ENCODE measurements at regions not wholly inside any gene's neighbourhood (a gene's known extent, or its start where the extent isn't known, plus 50 kb on each side); places are given as distances from the start of the nearest gene placed in this dataset.

- in situ Hi-C loops (cut with MboI; ENCODE audit: low pct_unique_long_range_greater_than_20kb, low sequenced_read_pairs, unreplicated experiment) = no loop called here
- no peak for DNase-seq (ENCODE audit: low spot score)
- TF ChIP-seq CTCF (IDR thresholded peaks at IDR 0.05; ENCODE audit: extremely low read depth, insufficient read depth, missing control alignments) = no peak
These were observed 390.3 kb downstream of the GRIN2B start for GRCh38 chr12:13591059-13591458.

- in situ Hi-C loops (cut with MboI; ENCODE audit: low pct_unique_long_range_greater_than_20kb, low sequenced_read_pairs, unreplicated experiment) = no loop called here
- DNase-seq (ENCODE audit: low spot score) = no peak
- TF ChIP-seq CTCF (IDR thresholded peaks at IDR 0.05; ENCODE audit: extremely low read depth, insufficient read depth, missing control alignments) = no peak
These were observed 392.0 kb downstream of the EMP1 start for GRCh38 chr12:13588574-13588973.

- in situ Hi-C loops (cut with MboI; ENCODE audit: low pct_unique_long_range_greater_than_20kb, low sequenced_read_pairs, unreplicated experiment) = no loop called here
- DNase-seq (ENCODE audit: low spot score) = no peak
- TF ChIP-seq CTCF (IDR thresholded peaks at IDR 0.05; ENCODE audit: extremely low read depth, insufficient read depth, missing control alignments) = no peak
These were observed 391.3 kb downstream of the EMP1 start for GRCh38 chr12:13587721-13588390.

GRCh38 chr12:13586361-13586760, 389.8 kb downstream of the EMP1 start:
- in situ Hi-C loops (cut with MboI; ENCODE audit: low pct_unique_long_range_greater_than_20kb, low sequenced_read_pairs, unreplicated experiment) = no loop called here
- TF ChIP-seq CTCF (IDR thresholded peaks at IDR 0.05; ENCODE audit: extremely low read depth, insufficient read depth, missing control alignments) = no peak
- DNase-seq (ENCODE audit: low spot score) = no peak

GRCh38 chr12:13584541-13584940, 388.0 kb downstream of the EMP1 start:
- no peak for TF ChIP-seq CTCF (IDR thresholded peaks at IDR 0.05; ENCODE audit: extremely low read depth, insufficient read depth, missing control alignments)
- in situ Hi-C loops (cut with MboI; ENCODE audit: low pct_unique_long_range_greater_than_20kb, low sequenced_read_pairs, unreplicated experiment) = no loop called here
- no peak for DNase-seq (ENCODE audit: low spot score)

- DNase-seq (ENCODE audit: low spot score) = no peak
- in situ Hi-C loops (cut with MboI; ENCODE audit: low pct_unique_long_range_greater_than_20kb, low sequenced_read_pairs, unreplicated experiment) = no loop called here
- no peak for TF ChIP-seq CTCF (IDR thresholded peaks at IDR 0.05; ENCODE audit: extremely low read depth, insufficient read depth, missing control alignments)
These were observed 387.1 kb downstream of the EMP1 start for GRCh38 chr12:13583630-13584029.

Data from GM13977 (cell line).